ENCODE measurements at regions not wholly inside any gene's neighbourhood (a gene's known extent, or its start where the extent isn't known, plus 50 kb on each side); places are given as distances from the start of the nearest gene placed in this dataset.

GRCh38 chrX:40880712-40881111 is 145.4 kb upstream of the MED14 start:
- H3K4me3 Mint-ChIP-seq, result no peak overlapping the region
- ChIA-PET CTCF (interaction anchor here (0.7 to 9.3 kb wide), 2 partner anchors 144 to 232 kb away, joined by 3 to 131 read pairs; no protein-coding TSS in a partner anchor), POLR2A (no interaction called here)
- H3K4me1 Mint-ChIP-seq, result no peaks in the 10 kb centered on the region
- no peak overlapping the region for H2AFZ ChIP-seq (ENCODE audit: insufficient read depth, low read depth, low read length, poor library complexity, severe bottlenecking)
- H3K27me3 ChIP-seq (replicated peaks in 1 of 4; ENCODE audit: control extremely low read depth in 1 of 4, control insufficient read depth in 3 of 4, insufficient read depth in 4 of 4, low read length in 3 of 4), result no peaks in the 10 kb centered on the region
- no peaks in the 10 kb centered on the region for H4K20me1 ChIP-seq (ENCODE audit: control insufficient read depth, insufficient read depth, low read length, poor library complexity, severe bottlenecking)
- DNase-seq (no peak), ATAC-seq (ENCODE audit: low read depth) (no peak)
- no peak overlapping the region for H3K9ac ChIP-seq (ENCODE audit: low read length)
- no peak overlapping the region for H3K4me3 ChIP-seq (ENCODE audit: control extremely low read depth in 1 of 5, extremely low read depth in 1 of 5, insufficient read depth in 1 of 5, low read depth in 2 of 5, low read length in 4 of 5)
- H3K27ac ChIP-seq (ENCODE audit: low read length in 2 of 2), result no peak overlapping the region
- no peaks in the 10 kb centered on the region for H3K9me3 Mint-ChIP-seq (ENCODE audit: insufficient read depth)
- WGBS (ENCODE audit: insufficient coverage), result 60% methylated on average over 1 of the region's 3 CpGs
- no peak overlapping the region for H3K4me2 ChIP-seq (replicated peaks; ENCODE audit: low read depth, low read length, poor library complexity, severe bottlenecking)
- H3K36me3 ChIP-seq (replicated peaks in 1 of 2; ENCODE audit: control extremely low read depth in 1 of 2, control insufficient read depth in 1 of 2, extremely low read depth in 1 of 2, insufficient read depth in 2 of 2, low read length in 1 of 2), result no peaks in the 10 kb centered on the region
- H3K9me3 ChIP-seq (ENCODE audit: control extremely low read depth in 1 of 3, control insufficient read depth in 2 of 3, insufficient read depth in 1 of 3, low read length in 2 of 3), result no peaks in the 10 kb centered on the region
- H3K27me3 Mint-ChIP-seq, result no peaks in the 10 kb centered on the region
- no peaks in the 10 kb centered on the region for H3K4me1 ChIP-seq (ENCODE audit: control insufficient read depth in 2 of 2, insufficient read depth in 2 of 2, low read length in 2 of 2)
- H3K27ac Mint-ChIP-seq, result no peak overlapping the region
- H3K79me2 ChIP-seq (ENCODE audit: control insufficient read depth, insufficient read depth, low read length), result no peaks in the 10 kb centered on the region
- no peak for TF ChIP-seq EZH2 (IDR thresholded peaks at IDR 0.05; ENCODE audit: borderline replicate concordance, insufficient read depth, low read depth, low read length, poor library complexity, severe bottlenecking)
- TF ChIP-seq, protein P1, sequence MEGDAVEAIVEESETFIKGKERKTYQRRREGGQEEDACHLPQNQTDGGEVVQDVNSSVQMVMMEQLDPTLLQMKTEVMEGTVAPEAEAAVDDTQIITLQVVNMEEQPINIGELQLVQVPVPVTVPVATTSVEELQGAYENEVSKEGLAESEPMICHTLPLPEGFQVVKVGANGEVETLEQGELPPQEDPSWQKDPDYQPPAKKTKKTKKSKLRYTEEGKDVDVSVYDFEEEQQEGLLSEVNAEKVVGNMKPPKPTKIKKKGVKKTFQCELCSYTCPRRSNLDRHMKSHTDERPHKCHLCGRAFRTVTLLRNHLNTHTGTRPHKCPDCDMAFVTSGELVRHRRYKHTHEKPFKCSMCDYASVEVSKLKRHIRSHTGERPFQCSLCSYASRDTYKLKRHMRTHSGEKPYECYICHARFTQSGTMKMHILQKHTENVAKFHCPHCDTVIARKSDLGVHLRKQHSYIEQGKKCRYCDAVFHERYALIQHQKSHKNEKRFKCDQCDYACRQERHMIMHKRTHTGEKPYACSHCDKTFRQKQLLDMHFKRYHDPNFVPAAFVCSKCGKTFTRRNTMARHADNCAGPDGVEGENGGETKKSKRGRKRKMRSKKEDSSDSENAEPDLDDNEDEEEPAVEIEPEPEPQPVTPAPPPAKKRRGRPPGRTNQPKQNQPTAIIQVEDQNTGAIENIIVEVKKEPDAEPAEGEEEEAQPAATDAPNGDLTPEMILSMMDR (IDR thresholded peaks at IDR 0.05), result no peak
- intact Hi-C loops (cut with micrococcal nuclease), result no loop called here

DNA sequence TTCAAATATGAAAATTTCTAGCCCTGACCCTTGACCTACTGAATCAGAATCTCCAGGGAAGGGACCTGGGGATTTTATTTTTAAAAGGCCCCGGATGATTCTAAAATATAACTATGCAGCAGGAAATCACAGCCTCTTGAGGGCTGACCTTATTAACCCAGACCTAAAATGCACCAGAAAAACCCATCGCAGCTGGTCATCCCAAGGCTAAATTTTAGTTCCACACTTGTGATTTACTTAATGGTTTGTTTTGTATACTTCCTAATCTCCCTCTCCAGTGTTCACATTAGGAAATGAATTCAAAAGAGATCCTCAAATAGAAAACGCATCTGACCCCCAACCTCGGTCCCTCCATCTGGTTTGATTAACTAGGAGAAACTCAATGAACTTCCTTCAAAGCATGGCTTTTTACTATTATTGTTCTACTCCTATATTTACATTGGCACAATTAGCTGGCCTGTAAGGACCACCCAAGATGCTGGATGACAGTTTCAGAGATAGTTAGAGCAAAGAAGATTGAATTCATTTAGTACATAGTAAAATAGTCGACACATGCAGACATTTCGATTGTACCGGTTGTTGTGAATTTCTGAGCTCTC is 147.8 kb upstream of the MED14 start:
- H3K79me2 ChIP-seq (ENCODE audit: control insufficient read depth, insufficient read depth, low read length), result no peaks in the 10 kb centered on the region
- no peak overlapping the region for H3K4me3 ChIP-seq (ENCODE audit: control extremely low read depth in 1 of 5, extremely low read depth in 1 of 5, insufficient read depth in 1 of 5, low read depth in 2 of 5, low read length in 4 of 5)
- intact Hi-C loops (cut with micrococcal nuclease), result no loop called here
- no peak overlapping the region for H3K9ac ChIP-seq (ENCODE audit: low read length)
- H3K4me2 ChIP-seq (replicated peaks; ENCODE audit: low read depth, low read length, poor library complexity, severe bottlenecking), result no peak overlapping the region
- no peaks in the 10 kb centered on the region for H3K9me3 ChIP-seq (ENCODE audit: control extremely low read depth in 1 of 3, control insufficient read depth in 2 of 3, insufficient read depth in 1 of 3, low read length in 2 of 3)
- Mint-ChIP-seq H3K4me3 (no peak overlapping the region), H3K9me3 (ENCODE audit: insufficient read depth) (no peaks in the 10 kb centered on the region), H3K27me3 (no peaks in the 10 kb centered on the region), H3K27ac (no peak overlapping the region), H3K4me1 (no peaks in the 10 kb centered on the region)
- DNase-seq (no peak), ATAC-seq (ENCODE audit: low read depth) (no peak)
- H3K4me1 ChIP-seq (ENCODE audit: control insufficient read depth in 2 of 2, insufficient read depth in 2 of 2, low read length in 2 of 2), result no peaks in the 10 kb centered on the region
- no peaks in the 10 kb centered on the region for H3K36me3 ChIP-seq (replicated peaks in 1 of 2; ENCODE audit: control extremely low read depth in 1 of 2, control insufficient read depth in 1 of 2, extremely low read depth in 1 of 2, insufficient read depth in 2 of 2, low read length in 1 of 2)
- no CpG with 5 or more reads among the region's 7 CpGs for WGBS (ENCODE audit: insufficient coverage)
- TF ChIP-seq, protein P1 (IDR thresholded peaks at IDR 0.05), result no peak
- no peak for TF ChIP-seq EZH2 (IDR thresholded peaks at IDR 0.05; ENCODE audit: borderline replicate concordance, insufficient read depth, low read depth, low read length, poor library complexity, severe bottlenecking)
- no peak overlapping the region for H2AFZ ChIP-seq (ENCODE audit: insufficient read depth, low read depth, low read length, poor library complexity, severe bottlenecking)
- ChIA-PET CTCF (no interaction called here), POLR2A (no interaction called here)
- no peaks in the 10 kb centered on the region for H3K27me3 ChIP-seq (replicated peaks in 1 of 4; ENCODE audit: control extremely low read depth in 1 of 4, control insufficient read depth in 3 of 4, insufficient read depth in 4 of 4, low read length in 3 of 4)
- H4K20me1 ChIP-seq (ENCODE audit: control insufficient read depth, insufficient read depth, low read length, poor library complexity, severe bottlenecking), result no peaks in the 10 kb centered on the region
- H3K27ac ChIP-seq (ENCODE audit: low read length in 2 of 2), result no peak overlapping the region

Data from B cell (primary cell).